22Rv1 (cell line): ENCODE measurements at regions not wholly inside any gene's neighbourhood (a gene's known extent, or its start where the extent isn't known, plus 50 kb on each side); places are given as distances from the start of the nearest gene placed in this dataset.

ENCODE experiments used
- ZFX ChIP-seq: fragments of 450-650 bp; IDR thresholded peaks from 2 replicates; pipeline ENCODE4 v1.6.1; 2017; ENCODE audit warnings: antibody characterized with exemption, borderline replicate concordance
- TF ChIP-seq, protein P1 (sequence below): fragments of 450-650 bp; IDR thresholded peaks from 2 replicates; pipeline ENCODE4 v1.5.1; 2017; ENCODE audit warnings: mild to moderate bottlenecking

DNA sequence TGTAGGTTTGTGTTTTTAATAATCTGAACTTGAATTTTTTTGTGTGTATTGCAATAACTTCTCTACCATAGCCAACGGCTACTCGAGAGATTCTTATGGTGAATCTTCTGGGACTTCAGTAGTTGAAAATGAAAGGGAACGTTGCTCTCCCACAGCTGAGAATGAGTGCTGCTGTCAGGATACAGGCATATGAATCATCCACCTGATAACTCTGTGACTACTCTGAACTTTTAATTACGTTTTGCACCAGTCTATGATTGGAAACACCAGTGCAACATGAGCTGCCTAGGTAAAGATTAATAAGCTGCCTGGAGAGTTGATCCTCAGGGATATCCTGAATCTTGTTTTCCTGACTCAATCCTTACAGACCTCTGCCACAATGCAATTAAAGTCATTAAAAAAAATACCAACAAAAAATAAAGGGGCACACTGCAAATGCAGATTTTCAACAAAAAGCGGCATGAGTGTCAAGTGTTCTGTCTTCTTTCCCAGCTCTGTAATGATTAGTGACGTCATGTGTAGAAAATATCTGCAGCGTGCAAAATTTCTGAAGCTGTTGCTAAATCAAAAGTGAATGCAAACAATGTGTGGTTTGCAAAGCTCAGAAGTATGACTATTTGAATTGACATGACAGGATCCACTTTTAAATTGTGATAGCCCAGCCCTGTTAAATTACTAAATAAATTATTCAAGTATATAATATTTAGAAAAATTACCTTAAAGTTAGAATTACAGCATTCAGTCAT, 432.2 kb downstream of the HTR1B start:
- TF ChIP-seq, protein P1, sequence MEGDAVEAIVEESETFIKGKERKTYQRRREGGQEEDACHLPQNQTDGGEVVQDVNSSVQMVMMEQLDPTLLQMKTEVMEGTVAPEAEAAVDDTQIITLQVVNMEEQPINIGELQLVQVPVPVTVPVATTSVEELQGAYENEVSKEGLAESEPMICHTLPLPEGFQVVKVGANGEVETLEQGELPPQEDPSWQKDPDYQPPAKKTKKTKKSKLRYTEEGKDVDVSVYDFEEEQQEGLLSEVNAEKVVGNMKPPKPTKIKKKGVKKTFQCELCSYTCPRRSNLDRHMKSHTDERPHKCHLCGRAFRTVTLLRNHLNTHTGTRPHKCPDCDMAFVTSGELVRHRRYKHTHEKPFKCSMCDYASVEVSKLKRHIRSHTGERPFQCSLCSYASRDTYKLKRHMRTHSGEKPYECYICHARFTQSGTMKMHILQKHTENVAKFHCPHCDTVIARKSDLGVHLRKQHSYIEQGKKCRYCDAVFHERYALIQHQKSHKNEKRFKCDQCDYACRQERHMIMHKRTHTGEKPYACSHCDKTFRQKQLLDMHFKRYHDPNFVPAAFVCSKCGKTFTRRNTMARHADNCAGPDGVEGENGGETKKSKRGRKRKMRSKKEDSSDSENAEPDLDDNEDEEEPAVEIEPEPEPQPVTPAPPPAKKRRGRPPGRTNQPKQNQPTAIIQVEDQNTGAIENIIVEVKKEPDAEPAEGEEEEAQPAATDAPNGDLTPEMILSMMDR: no peak
- no peak for TF ChIP-seq ZFX
